HepG2 (cell line): ENCODE measurements at regions not wholly inside any gene's neighbourhood (a gene's known extent, or its start where the extent isn't known, plus 50 kb on each side); places are given as distances from the start of the nearest gene placed in this dataset.

ENCODE experiments used
- CBX5 ChIP-seq: sonication (generic); formaldehyde crosslinking; IDR thresholded peaks from 2 replicates; pipeline ENCODE4 v1.4.0; 2020; ENCODE audit warnings: missing genetic modification reagents, borderline replicate concordance
- DRAP1 ChIP-seq: IDR thresholded peaks from 2 replicates; pipeline ENCODE4 v1.6.1; 2016; ENCODE audit warnings: missing genetic modification reagents, missing compliant biosample characterization
- FOXP4 ChIP-seq: sonication (generic); formaldehyde crosslinking; IDR thresholded peaks from 2 replicates; pipeline ENCODE4 v1.4.0; 2020; ENCODE audit warnings: missing genetic modification reagents
- HMG20A ChIP-seq: IDR thresholded peaks from 2 replicates; pipeline ENCODE4 v1.6.1; 2016; ENCODE audit warnings: borderline replicate concordance
- NONO ChIP-seq, 2 experiments: fragments of 450-650 bp in 1 of 2; sonication (generic) in 1 of 2; formaldehyde crosslinking in 1 of 2; IDR thresholded peaks in 1 of 2; conservative IDR thresholded peaks in 1 of 2; 2 replicates each; pipeline versions ENCODE4 v1.6.1 to v1.8.0; 2017 to 2022; ENCODE audit warnings: mild to moderate bottlenecking in 1 of 2, missing genetic modification reagents in 1 of 2, moderate library complexity in 1 of 2
- PAF1 ChIP-seq: IDR thresholded peaks from 2 replicates; pipeline ENCODE4 v1.6.1; 2016; ENCODE audit warnings: missing genetic modification reagents, missing compliant biosample characterization
- POLR2G ChIP-seq: fragments of 200-400 bp; formaldehyde crosslinking; IDR thresholded peaks from 2 replicates; pipeline ENCODE4 v1.6.1; 2018; ENCODE audit warnings: mild to moderate bottlenecking, low read depth, low read length, moderate library complexity
- SAP130 ChIP-seq: IDR thresholded peaks from 2 replicates; pipeline ENCODE4 v1.6.1; 2016; ENCODE audit warnings: low read depth
- SPEN ChIP-seq: sonication (generic); formaldehyde crosslinking; IDR thresholded peaks from 2 replicates; pipeline ENCODE4 v1.5.1; 2020; ENCODE audit warnings: low read depth, mild to moderate bottlenecking, missing genetic modification reagents
- TBX2 ChIP-seq: sonication (generic); formaldehyde crosslinking; IDR thresholded peaks from 2 replicates; pipeline ENCODE4 v1.5.0; 2020; ENCODE audit warnings: missing genetic modification reagents, mild to moderate bottlenecking, borderline replicate concordance
- TCF7 ChIP-seq: sonication (generic); IDR thresholded peaks from 2 replicates; pipeline ENCODE4 v1.6.1; 2016; ENCODE audit warnings: antibody characterized with exemption, low read depth
- ZBTB1 ChIP-seq: sonication (generic); formaldehyde crosslinking; IDR thresholded peaks from 2 replicates; pipeline ENCODE4 v1.4.0; 2020; ENCODE audit warnings: missing genetic modification reagents, borderline replicate concordance
- ZNF256 ChIP-seq: sonication (generic); formaldehyde crosslinking; conservative IDR thresholded peaks from 2 replicates; pipeline ENCODE4 v1.4.0; 2020; ENCODE audit warnings: missing genetic modification reagents
- ZNF382 ChIP-seq: sonication (generic); formaldehyde crosslinking; IDR thresholded peaks from 2 replicates; pipeline ENCODE4 v1.5.0; 2020; ENCODE audit warnings: missing genetic modification reagents, mild to moderate bottlenecking, borderline replicate concordance
- ZNF468 ChIP-seq: sonication (generic); formaldehyde crosslinking; IDR thresholded peaks from 2 replicates; pipeline ENCODE4 v1.8.0; 2022; ENCODE audit warnings: mild to moderate bottlenecking, moderate library complexity, missing genetic modification reagents
- ZNF510 ChIP-seq: sonication (generic); formaldehyde crosslinking; IDR thresholded peaks from 2 replicates; pipeline ENCODE4 v1.4.0; 2020; ENCODE audit warnings: low read depth, mild to moderate bottlenecking, missing genetic modification reagents
- ZZZ3 ChIP-seq: sonication (generic); formaldehyde crosslinking; IDR thresholded peaks from 2 replicates; pipeline ENCODE4 v1.4.0; 2020; ENCODE audit warnings: missing genetic modification reagents, mild to moderate bottlenecking, borderline replicate concordance
- TF ChIP-seq, protein P1 (sequence below): sonication (generic); formaldehyde crosslinking; IDR thresholded peaks from 2 replicates; pipeline ENCODE4 v1.5.1; 2020; ENCODE audit warnings: mild to moderate bottlenecking, moderate library complexity, missing genetic modification reagents
- TF ChIP-seq, protein P2 (sequence below): sonication (generic); formaldehyde crosslinking; IDR thresholded peaks from 2 replicates; pipeline ENCODE4 v1.8.1; 2023; ENCODE audit warnings: mild to moderate bottlenecking, inconsistent platforms, moderate library complexity, missing genetic modification reagents, borderline replicate concordance
- TF ChIP-seq, protein P3 (sequence below): sonication (generic); formaldehyde crosslinking; IDR thresholded peaks from 2 replicates; pipeline ENCODE4 v1.4.0; 2020; ENCODE audit warnings: missing genetic modification reagents, mild to moderate bottlenecking, borderline replicate concordance
- TF ChIP-seq, protein P4 (sequence below): sonication (generic); formaldehyde crosslinking; IDR thresholded peaks from 2 replicates; pipeline ENCODE4 v1.5.0; 2020; ENCODE audit warnings: missing genetic modification reagents

- TF ChIP-seq CBX5 (CRISPR knock-in tag) (no peak), ZBTB1 (CRISPR knock-in tag) (no peak), NONO (IDR thresholded peaks at IDR 0.05) (no peak), NONO (CRISPR knock-in tag; conservative IDR thresholded peaks at IDR 0.05) (no peak; the same call in 1 of the 2 replicates), TBX2 (CRISPR knock-in tag) (peak; percentile 85), SPEN (CRISPR knock-in tag) (no peak), HMG20A (peak; percentile 26; the same call in 1 of the 2 replicates), ZNF256 (CRISPR knock-in tag) (no peak), TCF7 (peak; percentile 76), PAF1 (CRISPR knock-in tag) (no peak), FOXP4 (peak; percentile 56; the same call in 1 of the 2 replicates), SAP130 (peak; percentile 40; the same call in 1 of the 2 replicates), ZNF510 (CRISPR knock-in tag) (no peak), ZZZ3 (no peak), ZNF382 (no peak), ZNF468 (CRISPR knock-in tag) (0 out of 2 replicates have a peak, but pooled peaks have one; percentile 31), POLR2G (no peak), DRAP1 (CRISPR knock-in tag) (no peak)
- TF ChIP-seq, protein P1, sequence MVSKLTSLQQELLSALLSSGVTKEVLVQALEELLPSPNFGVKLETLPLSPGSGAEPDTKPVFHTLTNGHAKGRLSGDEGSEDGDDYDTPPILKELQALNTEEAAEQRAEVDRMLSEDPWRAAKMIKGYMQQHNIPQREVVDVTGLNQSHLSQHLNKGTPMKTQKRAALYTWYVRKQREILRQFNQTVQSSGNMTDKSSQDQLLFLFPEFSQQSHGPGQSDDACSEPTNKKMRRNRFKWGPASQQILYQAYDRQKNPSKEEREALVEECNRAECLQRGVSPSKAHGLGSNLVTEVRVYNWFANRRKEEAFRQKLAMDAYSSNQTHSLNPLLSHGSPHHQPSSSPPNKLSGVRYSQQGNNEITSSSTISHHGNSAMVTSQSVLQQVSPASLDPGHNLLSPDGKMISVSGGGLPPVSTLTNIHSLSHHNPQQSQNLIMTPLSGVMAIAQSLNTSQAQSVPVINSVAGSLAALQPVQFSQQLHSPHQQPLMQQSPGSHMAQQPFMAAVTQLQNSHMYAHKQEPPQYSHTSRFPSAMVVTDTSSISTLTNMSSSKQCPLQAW (CRISPR knock-in tag): peak; percentile 97
- TF ChIP-seq, protein P2, sequence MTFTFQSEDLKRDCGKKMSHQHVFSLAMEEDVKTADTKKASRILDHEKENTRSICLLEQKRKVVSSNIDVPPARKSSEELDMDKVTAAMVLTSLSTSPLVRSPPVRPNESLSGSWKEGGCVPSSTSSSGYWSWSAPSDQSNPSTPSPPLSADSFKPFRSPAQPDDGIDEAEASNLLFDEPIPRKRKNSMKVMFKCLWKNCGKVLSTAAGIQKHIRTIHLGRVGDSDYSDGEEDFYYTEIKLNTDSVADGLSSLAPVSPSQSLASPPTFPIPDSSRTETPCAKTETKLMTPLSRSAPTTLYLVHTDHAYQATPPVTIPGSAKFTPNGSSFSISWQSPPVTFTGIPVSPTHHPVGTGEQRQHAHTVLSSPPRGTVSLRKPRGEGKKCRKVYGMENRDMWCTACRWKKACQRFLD (CRISPR knock-in tag): no peak
- TF ChIP-seq, protein P3, sequence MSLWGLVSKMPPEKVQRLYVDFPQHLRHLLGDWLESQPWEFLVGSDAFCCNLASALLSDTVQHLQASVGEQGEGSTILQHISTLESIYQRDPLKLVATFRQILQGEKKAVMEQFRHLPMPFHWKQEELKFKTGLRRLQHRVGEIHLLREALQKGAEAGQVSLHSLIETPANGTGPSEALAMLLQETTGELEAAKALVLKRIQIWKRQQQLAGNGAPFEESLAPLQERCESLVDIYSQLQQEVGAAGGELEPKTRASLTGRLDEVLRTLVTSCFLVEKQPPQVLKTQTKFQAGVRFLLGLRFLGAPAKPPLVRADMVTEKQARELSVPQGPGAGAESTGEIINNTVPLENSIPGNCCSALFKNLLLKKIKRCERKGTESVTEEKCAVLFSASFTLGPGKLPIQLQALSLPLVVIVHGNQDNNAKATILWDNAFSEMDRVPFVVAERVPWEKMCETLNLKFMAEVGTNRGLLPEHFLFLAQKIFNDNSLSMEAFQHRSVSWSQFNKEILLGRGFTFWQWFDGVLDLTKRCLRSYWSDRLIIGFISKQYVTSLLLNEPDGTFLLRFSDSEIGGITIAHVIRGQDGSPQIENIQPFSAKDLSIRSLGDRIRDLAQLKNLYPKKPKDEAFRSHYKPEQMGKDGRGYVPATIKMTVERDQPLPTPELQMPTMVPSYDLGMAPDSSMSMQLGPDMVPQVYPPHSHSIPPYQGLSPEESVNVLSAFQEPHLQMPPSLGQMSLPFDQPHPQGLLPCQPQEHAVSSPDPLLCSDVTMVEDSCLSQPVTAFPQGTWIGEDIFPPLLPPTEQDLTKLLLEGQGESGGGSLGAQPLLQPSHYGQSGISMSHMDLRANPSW (CRISPR knock-in tag): no peak
- TF ChIP-seq, protein P4, sequence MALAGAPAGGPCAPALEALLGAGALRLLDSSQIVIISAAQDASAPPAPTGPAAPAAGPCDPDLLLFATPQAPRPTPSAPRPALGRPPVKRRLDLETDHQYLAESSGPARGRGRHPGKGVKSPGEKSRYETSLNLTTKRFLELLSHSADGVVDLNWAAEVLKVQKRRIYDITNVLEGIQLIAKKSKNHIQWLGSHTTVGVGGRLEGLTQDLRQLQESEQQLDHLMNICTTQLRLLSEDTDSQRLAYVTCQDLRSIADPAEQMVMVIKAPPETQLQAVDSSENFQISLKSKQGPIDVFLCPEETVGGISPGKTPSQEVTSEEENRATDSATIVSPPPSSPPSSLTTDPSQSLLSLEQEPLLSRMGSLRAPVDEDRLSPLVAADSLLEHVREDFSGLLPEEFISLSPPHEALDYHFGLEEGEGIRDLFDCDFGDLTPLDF: no peak
Observed at GRCh38 chr15:88388686-88389085, 78.5 kb downstream of the MRPL46 start (continued).
